ENCODE measurements at regions not wholly inside any gene's neighbourhood (a gene's known extent, or its start where the extent isn't known, plus 50 kb on each side); places are given as distances from the start of the nearest gene placed in this dataset.

- no peak for DNase-seq
Measured at GRCh38 chr5:159833088-159833487, 83.2 kb upstream of the ADRA1B start.

DNA sequence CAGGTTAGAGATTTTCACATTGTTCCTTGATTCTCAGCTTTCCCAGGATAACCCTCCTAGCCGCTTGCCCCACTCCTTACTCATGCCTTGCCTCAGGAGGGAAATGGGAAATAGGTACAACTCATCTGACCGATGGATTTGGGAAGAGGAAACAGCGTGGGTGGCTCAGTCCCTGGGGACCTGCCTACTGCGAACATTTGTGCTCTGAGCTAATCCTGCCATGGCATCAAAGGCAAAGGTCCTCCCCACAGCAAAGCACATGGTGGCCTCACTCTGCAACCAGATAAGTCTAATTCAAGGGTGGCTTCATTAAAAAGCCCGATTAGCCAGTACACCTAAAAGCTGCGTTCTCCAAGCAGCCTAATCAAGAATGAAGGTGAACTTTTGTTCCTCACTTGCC is 82.4 kb upstream of the ADRA1B start:
- DNase-seq = no peak

- no peak for DNase-seq
Measured at GRCh38 chr5:159835548-159835947, 80.7 kb upstream of the ADRA1B start.

GRCh38 chr5:159836691-159837090 is 79.6 kb upstream of the ADRA1B start:
- DNase-seq = no peak

- DNase-seq = no peak
Measured at GRCh38 chr5:159837860-159838259, 78.4 kb upstream of the ADRA1B start.

- DNase-seq = no peak
Measured at GRCh38 chr5:159838551-159839222, 77.6 kb upstream of the ADRA1B start.

- DNase-seq = no peak
Measured at GRCh38 chr5:159844267-159845121, 71.8 kb upstream of the ADRA1B start.

- DNase-seq = no peak
Measured at GRCh38 chr5:159849437-159850083, 66.7 kb upstream of the ADRA1B start.

- DNase-seq = no peak
Measured at GRCh38 chr5:159850160-159850559, 66.1 kb upstream of the ADRA1B start.

GRCh38 chr5:159851053-159851452 is 65.2 kb upstream of the ADRA1B start:
- DNase-seq = no peak

GRCh38 chr5:159854916-159855315 is 61.4 kb upstream of the ADRA1B start:
- DNase-seq = no peak

DNA sequence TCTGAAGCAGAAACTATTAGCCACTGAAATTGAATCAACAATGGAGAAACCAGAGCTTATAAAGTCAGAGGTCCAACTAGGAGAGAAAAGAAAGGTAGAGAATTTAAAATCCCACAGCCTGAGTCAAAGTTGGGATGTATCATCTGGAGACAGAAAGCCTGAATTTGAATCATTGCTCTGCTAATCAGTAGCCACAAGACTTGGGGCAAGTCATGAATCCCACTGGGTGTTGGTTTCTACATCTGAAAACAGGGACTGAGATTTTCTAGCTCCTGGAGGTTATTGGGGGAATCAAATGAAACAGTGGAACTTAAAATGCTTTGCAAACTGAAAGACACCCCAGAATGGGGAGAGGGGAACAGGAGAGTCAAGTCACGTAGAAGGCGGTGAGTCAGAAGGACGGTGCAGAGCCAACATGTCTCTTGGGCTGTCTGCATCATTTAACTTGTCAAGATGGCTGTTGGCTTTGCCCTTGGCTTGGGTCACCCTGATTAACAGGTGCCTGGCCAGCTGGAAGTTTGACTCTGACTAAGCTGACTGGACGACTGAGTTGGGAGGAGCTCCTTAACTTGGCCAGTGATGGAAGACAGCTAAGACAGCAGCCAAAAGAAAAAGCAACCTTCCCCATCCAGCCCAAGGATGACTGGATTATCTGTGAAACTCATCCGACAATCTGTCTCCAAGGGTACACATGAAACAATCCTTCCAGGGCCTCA is 60.6 kb upstream of the ADRA1B start:
- DNase-seq = no peak

GRCh38 chr5:159858871-159859270 is 57.4 kb upstream of the ADRA1B start:
- no peak for DNase-seq

GRCh38 chr5:159861086-159861485 is 55.2 kb upstream of the ADRA1B start:
- DNase-seq = no peak

GRCh38 chr5:159864885-159865691 is 51.2 kb upstream of the ADRA1B start:
- DNase-seq = no peak

DNA sequence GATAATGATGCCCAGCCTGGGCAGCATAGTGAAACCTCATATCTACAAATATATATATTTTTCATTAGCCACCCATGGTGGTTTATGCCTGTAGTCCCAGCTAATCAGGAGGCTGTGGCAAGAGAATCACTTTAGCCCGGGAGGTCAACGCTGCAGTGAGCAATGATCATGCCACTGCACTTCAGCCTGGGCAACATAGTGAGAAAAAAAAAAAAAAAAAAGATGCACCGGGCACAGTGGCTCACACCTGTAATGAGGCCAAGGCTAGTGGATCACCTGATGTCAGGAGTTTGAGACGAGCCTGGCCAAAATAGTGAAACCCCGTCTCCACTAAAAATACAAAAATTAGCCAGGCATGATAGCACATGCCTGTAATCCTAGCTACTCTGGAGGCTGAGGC is 50.2 kb upstream of the ADRA1B start:
- DNase-seq = no peak

Data from NCI-H774 (cell line).